Activated naive CD4-positive, alpha-beta T cell treated with anti-CD3 and anti-CD28 coated beads for 36 hours (primary cell): ENCODE measurements at regions not wholly inside any gene's neighbourhood (a gene's known extent, or its start where the extent isn't known, plus 50 kb on each side); places are given as distances from the start of the nearest gene placed in this dataset.

Experiments used
- CTCF ChIA-PET: fragments of 350-600 bp; sonication (Branson Sonifier 250); formaldehyde crosslinking; loops from one replicate; lab custom pipeline; 2021; ENCODE audit warnings: antibody characterized with exemption; lab: Charles Lee
- DNase-seq: peaks from one replicate; pipeline ENCODE4 v3.0.0-alpha.2; 2020
- H3K27ac Mint-ChIP-seq: one replicate; pipeline ENCODE4 v1.8.0; 2021; ENCODE audit warnings: mild to moderate bottlenecking, mixed read lengths
- H3K27me3 Mint-ChIP-seq: one replicate; pipeline ENCODE4 v1.8.0; 2021; ENCODE audit warnings: low read depth, mixed read lengths
- H3K36me3 Mint-ChIP-seq: one replicate; pipeline ENCODE4 v1.8.0; 2021; ENCODE audit warnings: low read depth, mixed read lengths
- H3K4me1 Mint-ChIP-seq: one replicate; pipeline ENCODE4 v1.8.0; 2021; ENCODE audit warnings: low read depth, mixed read lengths
- H3K4me3 Mint-ChIP-seq: one replicate; pipeline ENCODE4 v1.8.0; 2021; ENCODE audit warnings: mild to moderate bottlenecking, moderate library complexity, mixed read lengths
- H3K9me3 Mint-ChIP-seq: one replicate; pipeline ENCODE4 v1.8.0; 2021; ENCODE audit warnings: mixed read lengths
- intact Hi-C: fragments of 100-400 bp; cut with micrococcal nuclease; formaldehyde crosslinking; loops from one replicate; pipeline ENCODE4 v1.15.1; 2023

DNA sequence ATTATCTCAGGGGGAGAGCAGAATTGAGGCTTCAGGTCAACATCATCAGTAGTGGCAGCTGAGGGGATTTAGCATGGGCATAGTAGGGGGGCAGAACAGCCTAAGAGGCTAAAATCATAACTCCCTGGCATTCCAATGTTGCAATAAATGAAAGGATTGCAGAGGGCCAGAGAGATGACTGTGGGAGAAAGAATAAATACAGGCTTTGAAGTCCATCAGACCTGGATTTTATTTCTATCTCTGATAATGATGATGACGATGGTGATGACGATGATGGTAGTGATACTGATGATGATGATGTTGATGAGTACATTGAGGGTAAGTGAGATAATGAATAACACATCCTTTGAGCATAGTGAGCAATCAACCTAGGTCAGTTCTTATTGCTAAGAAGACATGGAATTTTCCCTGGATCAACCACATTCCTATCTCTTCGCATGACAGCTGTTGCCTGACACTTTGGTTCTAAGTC, 107.4 kb upstream of the CDH11 start:
- no peaks in the 10 kb centered on the region for H3K27me3 Mint-ChIP-seq
- H3K4me1 Mint-ChIP-seq = no peaks in the 10 kb centered on the region
- H3K36me3 Mint-ChIP-seq = no peaks in the 10 kb centered on the region
- no peak for DNase-seq
- intact Hi-C loops = no loop called here
- CTCF ChIA-PET = no interaction called here
- no peak overlapping the region for H3K27ac Mint-ChIP-seq
- H3K9me3 Mint-ChIP-seq = peaks cover 3% of the 10 kb centered on the region
- H3K4me3 Mint-ChIP-seq = no peak overlapping the region

DNA sequence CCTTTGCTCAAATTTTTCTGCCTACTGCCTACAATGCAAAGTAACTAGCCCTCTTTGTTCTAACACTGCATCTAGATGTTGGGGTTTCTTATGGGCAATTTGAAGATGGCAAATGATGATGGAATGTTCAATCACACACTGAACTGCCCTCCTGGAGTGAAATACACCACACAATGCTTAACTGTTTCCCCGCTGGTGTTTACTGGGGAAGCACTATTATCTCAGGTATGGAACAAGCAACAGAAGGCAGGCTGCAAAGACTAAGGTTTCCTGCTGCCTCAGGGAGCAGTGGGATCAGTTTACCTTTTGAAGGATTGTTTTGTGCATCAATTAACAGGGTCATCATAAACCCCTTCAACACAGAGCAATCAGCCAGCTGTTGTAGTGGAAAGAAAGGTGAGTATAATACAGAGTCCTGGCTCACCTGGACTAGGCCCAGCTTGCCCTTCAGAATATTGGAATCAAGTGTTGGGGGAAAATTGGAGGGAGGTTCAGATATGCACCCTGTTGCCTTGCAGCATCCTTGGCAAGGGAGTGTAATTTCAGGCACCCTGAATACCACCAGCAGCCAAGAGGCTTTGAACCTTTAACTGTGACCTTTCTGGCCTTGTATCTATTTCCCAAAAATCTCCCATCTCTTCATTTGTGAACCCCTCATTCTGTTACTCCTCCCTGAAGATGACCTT, 105.4 kb upstream of the CDH11 start:
- CTCF ChIA-PET = no interaction called here
- Mint-ChIP-seq H3K36me3 (no peaks in the 10 kb centered on the region), H3K27me3 (no peaks in the 10 kb centered on the region), H3K4me1 (no peaks in the 10 kb centered on the region), H3K4me3 (no peak overlapping the region), H3K27ac (no peak overlapping the region), H3K9me3 (no peaks in the 10 kb centered on the region)
- DNase-seq = no peak
- intact Hi-C loops = no loop called here

DNA sequence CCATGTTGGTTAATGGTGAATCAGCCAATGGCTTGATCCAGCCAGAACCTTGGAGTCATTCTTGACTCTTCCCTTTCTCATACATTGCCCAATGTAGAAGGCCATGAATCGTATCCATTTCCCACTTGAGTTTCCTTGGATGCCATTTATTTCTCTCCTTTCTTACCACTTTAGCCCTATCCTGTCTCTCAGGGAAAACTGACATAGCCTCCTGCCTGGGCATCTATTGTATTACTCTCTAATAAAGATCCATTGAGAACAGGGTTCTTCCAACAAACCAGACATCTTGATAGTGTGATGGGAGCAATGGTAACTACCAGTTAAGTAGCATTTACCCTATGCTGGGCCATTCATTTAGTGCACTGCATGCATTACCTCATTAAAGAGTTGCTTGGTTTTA, 104.2 kb upstream of the CDH11 start:
- intact Hi-C loops = no loop called here
- H3K27ac Mint-ChIP-seq = no peak overlapping the region
- no peaks in the 10 kb centered on the region for H3K9me3 Mint-ChIP-seq
- no peaks in the 10 kb centered on the region for H3K27me3 Mint-ChIP-seq
- no peak overlapping the region for H3K4me3 Mint-ChIP-seq
- no peaks in the 10 kb centered on the region for H3K4me1 Mint-ChIP-seq
- no peaks in the 10 kb centered on the region for H3K36me3 Mint-ChIP-seq
- CTCF ChIA-PET = no interaction called here
- DNase-seq = no peak

GRCh38 chr16:65225488-65225887, 103.6 kb upstream of the CDH11 start:
- Mint-ChIP-seq H3K36me3 (no peaks in the 10 kb centered on the region), H3K27me3 (no peaks in the 10 kb centered on the region), H3K9me3 (no peaks in the 10 kb centered on the region), H3K4me1 (no peaks in the 10 kb centered on the region), H3K4me3 (no peak overlapping the region), H3K27ac (no peak overlapping the region)
- CTCF ChIA-PET = no interaction called here
- no peak for DNase-seq
- intact Hi-C loops = no loop called here

GRCh38 chr16:65224994-65225393, 103.1 kb upstream of the CDH11 start:
- no peak overlapping the region for H3K27ac Mint-ChIP-seq

DNA sequence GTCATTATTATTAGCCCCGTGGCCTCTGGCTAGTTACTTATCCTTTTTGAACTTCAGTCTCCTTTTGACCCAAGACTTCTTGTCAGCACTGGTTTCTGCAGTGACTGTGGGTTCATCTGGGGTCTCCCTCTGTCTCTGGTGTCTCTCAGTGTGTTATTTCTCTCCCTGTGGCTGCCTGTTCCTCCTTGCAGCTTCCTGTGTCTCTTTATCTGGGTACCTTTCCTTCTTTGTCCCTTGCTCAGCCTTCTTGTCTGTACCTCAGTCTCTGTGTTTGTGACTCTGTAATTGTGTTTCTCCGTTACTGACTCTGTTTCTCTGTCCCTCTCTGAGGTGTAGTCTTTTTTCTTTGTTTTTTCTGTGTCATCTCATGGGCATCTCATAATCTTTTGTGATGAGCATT, 102.6 kb upstream of the CDH11 start:
- no peaks in the 10 kb centered on the region for H3K9me3 Mint-ChIP-seq
- H3K4me3 Mint-ChIP-seq = no peak overlapping the region
- CTCF ChIA-PET = no interaction called here
- no peak overlapping the region for H3K27ac Mint-ChIP-seq
- intact Hi-C loops = no loop called here
- no peaks in the 10 kb centered on the region for H3K4me1 Mint-ChIP-seq
- no peaks in the 10 kb centered on the region for H3K36me3 Mint-ChIP-seq
- H3K27me3 Mint-ChIP-seq = no peaks in the 10 kb centered on the region
- no peak for DNase-seq

More at GRCh38 chr16:65224994-65225393, 103.1 kb upstream of the CDH11 start:
- intact Hi-C loops = no loop called here
- no peaks in the 10 kb centered on the region for H3K36me3 Mint-ChIP-seq
- H3K4me1 Mint-ChIP-seq = no peaks in the 10 kb centered on the region
- H3K4me3 Mint-ChIP-seq = no peak overlapping the region
- CTCF ChIA-PET = no interaction called here
- no peaks in the 10 kb centered on the region for H3K27me3 Mint-ChIP-seq
- no peaks in the 10 kb centered on the region for H3K9me3 Mint-ChIP-seq
- no peak for DNase-seq

- H3K27ac Mint-ChIP-seq = no peak overlapping the region
These were observed 101.5 kb upstream of the CDH11 start for GRCh38 chr16:65223335-65223734.

GRCh38 chr16:65222536-65222935, 100.7 kb upstream of the CDH11 start:
- H3K27ac Mint-ChIP-seq = no peak overlapping the region
- intact Hi-C loops = no loop called here
- H3K4me1 Mint-ChIP-seq = no peaks in the 10 kb centered on the region
- DNase-seq = no peak
- peaks cover 2% of the 10 kb centered on the region for H3K9me3 Mint-ChIP-seq
- H3K27me3 Mint-ChIP-seq = no peaks in the 10 kb centered on the region
- no peak overlapping the region for H3K4me3 Mint-ChIP-seq
- no peaks in the 10 kb centered on the region for H3K36me3 Mint-ChIP-seq
- CTCF ChIA-PET = no interaction called here

More at GRCh38 chr16:65223335-65223734, 101.5 kb upstream of the CDH11 start:
- H3K36me3 Mint-ChIP-seq = no peaks in the 10 kb centered on the region
- H3K27me3 Mint-ChIP-seq = no peaks in the 10 kb centered on the region
- no peak for DNase-seq
- H3K9me3 Mint-ChIP-seq = peaks cover 2% of the 10 kb centered on the region
- CTCF ChIA-PET = no interaction called here
- no peaks in the 10 kb centered on the region for H3K4me1 Mint-ChIP-seq
- H3K4me3 Mint-ChIP-seq = no peak overlapping the region
- intact Hi-C loops = no loop called here

- Mint-ChIP-seq H3K9me3 (peaks cover 2% of the 10 kb centered on the region), H3K4me3 (no peak overlapping the region), H3K4me1 (no peaks in the 10 kb centered on the region), H3K27ac (no peak overlapping the region), H3K27me3 (no peaks in the 10 kb centered on the region), H3K36me3 (no peaks in the 10 kb centered on the region)
- CTCF ChIA-PET = no interaction called here
- intact Hi-C loops = no loop called here
- DNase-seq = no peak
These were observed 100.2 kb upstream of the CDH11 start for GRCh38 chr16:65222049-65222448.

DNA sequence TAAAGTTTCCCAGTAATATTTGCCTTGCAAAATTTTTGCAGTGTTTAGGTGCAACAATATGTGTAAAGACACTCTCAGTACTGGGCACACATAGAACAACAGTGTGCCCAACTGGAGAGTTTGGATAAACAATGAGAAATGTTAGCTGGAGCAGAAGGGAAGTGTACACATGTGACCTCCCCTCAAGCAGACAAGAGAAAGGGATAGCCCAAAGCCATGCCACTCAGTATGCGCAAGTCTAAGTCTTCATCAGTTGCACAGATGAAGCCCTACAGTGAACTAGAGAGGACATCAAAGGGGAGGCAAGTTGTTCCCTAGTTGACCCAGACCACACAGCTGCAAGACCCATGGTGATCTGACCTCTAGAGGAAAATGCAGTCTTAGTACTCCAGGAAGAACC, 97.9 kb upstream of the CDH11 start:
- CTCF ChIA-PET = no interaction called here
- no peaks in the 10 kb centered on the region for H3K27me3 Mint-ChIP-seq
- intact Hi-C loops = no loop called here
- H3K27ac Mint-ChIP-seq = no peak overlapping the region
- H3K4me3 Mint-ChIP-seq = no peak overlapping the region
- H3K36me3 Mint-ChIP-seq = no peaks in the 10 kb centered on the region
- DNase-seq = no peak
- H3K4me1 Mint-ChIP-seq = no peaks in the 10 kb centered on the region
- H3K9me3 Mint-ChIP-seq = peaks cover 2% of the 10 kb centered on the region

- H3K9me3 Mint-ChIP-seq = peaks cover 3% of the 10 kb centered on the region
- intact Hi-C loops = no loop called here
- no peak for DNase-seq
- CTCF ChIA-PET = no interaction called here
- H3K36me3 Mint-ChIP-seq = no peaks in the 10 kb centered on the region
- H3K4me1 Mint-ChIP-seq = no peaks in the 10 kb centered on the region
- no peaks in the 10 kb centered on the region for H3K27me3 Mint-ChIP-seq
- no peak overlapping the region for H3K4me3 Mint-ChIP-seq
- no peak overlapping the region for H3K27ac Mint-ChIP-seq
These were observed 96.5 kb upstream of the CDH11 start for GRCh38 chr16:65218348-65218747.

GRCh38 chr16:65213866-65214595, 92.2 kb upstream of the CDH11 start:
- no peaks in the 10 kb centered on the region for H3K4me1 Mint-ChIP-seq
- H3K27ac Mint-ChIP-seq = no peak overlapping the region
- intact Hi-C loops = no loop called here
- no peak overlapping the region for H3K4me3 Mint-ChIP-seq
- H3K9me3 Mint-ChIP-seq = peaks cover 1% of the 10 kb centered on the region
- H3K36me3 Mint-ChIP-seq = no peaks in the 10 kb centered on the region
- CTCF ChIA-PET = no interaction called here
- H3K27me3 Mint-ChIP-seq = no peaks in the 10 kb centered on the region
- no peak for DNase-seq

DNA sequence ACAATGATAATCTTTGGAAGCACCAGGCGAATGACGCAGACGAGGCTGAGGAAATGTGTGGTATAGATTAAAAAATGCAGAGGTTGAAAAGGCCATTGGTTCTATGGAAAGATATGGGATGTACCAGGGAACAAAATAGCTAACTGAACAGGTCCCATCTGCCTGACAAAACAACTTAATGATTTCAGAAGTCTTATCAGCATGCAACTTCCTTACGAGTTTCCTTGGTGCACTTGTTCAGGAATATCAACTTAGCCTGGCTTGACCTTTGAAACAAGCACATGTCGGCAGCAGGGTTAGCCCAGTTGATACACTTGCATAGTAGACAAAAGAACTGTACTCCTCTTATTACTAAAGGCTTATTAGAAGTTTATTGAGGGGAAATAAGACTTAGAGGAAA, 90.9 kb upstream of the CDH11 start:
- Mint-ChIP-seq H3K4me3 (no peak overlapping the region), H3K36me3 (no peaks in the 10 kb centered on the region), H3K27me3 (no peaks in the 10 kb centered on the region), H3K27ac (no peak overlapping the region), H3K4me1 (no peaks in the 10 kb centered on the region), H3K9me3 (peaks cover 3% of the 10 kb centered on the region)
- CTCF ChIA-PET = no interaction called here
- DNase-seq = no peak
- intact Hi-C loops = no loop called here
